Mammary epithelial cell (primary cell): ENCODE measurements at regions not wholly inside any gene's neighbourhood (a gene's known extent, or its start where the extent isn't known, plus 50 kb on each side); places are given as distances from the start of the nearest gene placed in this dataset.

Source experiments
- CTCF ChIP-seq, 2 donors: IDR thresholded peaks in 1 of 2; conservative IDR thresholded peaks in 1 of 2; 2 replicates each; pipeline ENCODE4 v1.5.1; 2011 to 2012; ENCODE audit warnings: inconsistent platforms in 2 of 2, low read length in 2 of 2, mild to moderate bottlenecking in 2 of 2, control low read depth in 1 of 2, low read depth in 1 of 2; ENCODE audit not compliant: insufficient read depth in 1 of 2; ENCODE audit errors: extremely low read depth in 1 of 2
- EZH2 ChIP-seq: IDR thresholded peaks from 2 replicates; pipeline ENCODE4 v1.6.1; 2012; ENCODE audit warnings: low read length, inconsistent platforms, borderline replicate concordance

GRCh38 chr5:88944751-88945531 is 62.0 kb upstream of the MEF2C start:
- TF ChIP-seq CTCF (conservative IDR thresholded peaks at IDR 0.05 in 1 of 2, IDR thresholded peaks at IDR 0.05 in 1 of 2; ENCODE audit: extremely low read depth in 1 of 2, insufficient read depth in 1 of 2, low read depth in 1 of 2, low read length in 2 of 2) (no peak), EZH2 (no peak)
